ENCODE measurements at regions not wholly inside any gene's neighbourhood (a gene's known extent, or its start where the extent isn't known, plus 50 kb on each side); places are given as distances from the start of the nearest gene placed in this dataset.

GRCh38 chrX:74023203-74023602, 170.7 kb upstream of the XIST start:
- no peak overlapping the region for H3K4me3 ChIP-seq
- no peaks in the 10 kb centered on the region for H3K36me3 ChIP-seq
- no peaks in the 10 kb centered on the region for H3K27me3 ChIP-seq
- no peak for DNase-seq (ENCODE audit: low spot score in 2 of 2)
- intact Hi-C loops (cut with DNase I), result no loop called here
- no peaks in the 10 kb centered on the region for H3K4me1 ChIP-seq
- H3K27ac ChIP-seq, result no peak overlapping the region
- no peaks in the 10 kb centered on the region for H3K9me3 ChIP-seq
- TF ChIP-seq, protein P1, sequence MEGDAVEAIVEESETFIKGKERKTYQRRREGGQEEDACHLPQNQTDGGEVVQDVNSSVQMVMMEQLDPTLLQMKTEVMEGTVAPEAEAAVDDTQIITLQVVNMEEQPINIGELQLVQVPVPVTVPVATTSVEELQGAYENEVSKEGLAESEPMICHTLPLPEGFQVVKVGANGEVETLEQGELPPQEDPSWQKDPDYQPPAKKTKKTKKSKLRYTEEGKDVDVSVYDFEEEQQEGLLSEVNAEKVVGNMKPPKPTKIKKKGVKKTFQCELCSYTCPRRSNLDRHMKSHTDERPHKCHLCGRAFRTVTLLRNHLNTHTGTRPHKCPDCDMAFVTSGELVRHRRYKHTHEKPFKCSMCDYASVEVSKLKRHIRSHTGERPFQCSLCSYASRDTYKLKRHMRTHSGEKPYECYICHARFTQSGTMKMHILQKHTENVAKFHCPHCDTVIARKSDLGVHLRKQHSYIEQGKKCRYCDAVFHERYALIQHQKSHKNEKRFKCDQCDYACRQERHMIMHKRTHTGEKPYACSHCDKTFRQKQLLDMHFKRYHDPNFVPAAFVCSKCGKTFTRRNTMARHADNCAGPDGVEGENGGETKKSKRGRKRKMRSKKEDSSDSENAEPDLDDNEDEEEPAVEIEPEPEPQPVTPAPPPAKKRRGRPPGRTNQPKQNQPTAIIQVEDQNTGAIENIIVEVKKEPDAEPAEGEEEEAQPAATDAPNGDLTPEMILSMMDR (IDR thresholded peaks at IDR 0.05), result no peak

GRCh38 chrX:74018253-74018652, 165.7 kb upstream of the XIST start:
- TF ChIP-seq, protein P1 (IDR thresholded peaks at IDR 0.05), result no peak
- no peak for DNase-seq (ENCODE audit: low spot score in 2 of 2)
- Histone ChIP-seq H3K36me3 (no peaks in the 10 kb centered on the region), H3K4me3 (no peak overlapping the region), H3K27me3 (no peaks in the 10 kb centered on the region), H3K9me3 (no peaks in the 10 kb centered on the region), H3K4me1 (no peaks in the 10 kb centered on the region), H3K27ac (no peak overlapping the region)
- intact Hi-C loops (cut with DNase I), result loop anchor here (10.0 kb wide), 1 partner anchor 117 kb away; no protein-coding TSS in a partner anchor

DNA sequence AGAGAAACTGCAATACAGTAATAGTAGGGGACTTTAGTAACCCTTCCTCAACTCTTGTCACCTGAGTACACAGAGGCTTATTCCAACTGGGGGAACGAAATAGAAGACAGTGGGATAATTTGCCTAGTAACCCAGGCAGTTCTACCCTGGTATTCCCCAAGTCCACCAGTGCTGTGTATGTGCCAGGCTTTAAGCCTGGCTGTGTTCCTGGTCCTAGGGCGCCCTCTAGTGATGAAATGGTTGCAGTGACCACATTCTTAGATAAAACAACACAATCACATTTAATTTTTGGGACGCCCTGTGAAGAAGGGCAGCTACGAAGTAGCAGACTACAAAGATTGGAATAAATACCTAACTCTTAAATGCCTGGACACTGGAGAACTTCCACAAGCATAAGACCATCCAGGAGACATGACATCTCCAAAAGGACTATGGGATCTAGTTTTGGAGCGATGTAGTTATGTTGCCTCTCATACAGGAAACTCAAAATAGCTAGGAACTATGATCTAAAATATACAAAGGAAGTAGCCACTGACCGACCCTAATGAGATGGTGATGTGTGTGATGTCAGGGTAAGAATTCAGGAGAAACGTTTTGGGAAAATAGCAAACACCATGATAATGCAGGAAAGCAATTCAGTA, 163.0 kb upstream of the XIST start:
- Histone ChIP-seq H3K4me3 (no peak overlapping the region), H3K9me3 (no peaks in the 10 kb centered on the region), H3K4me1 (no peaks in the 10 kb centered on the region), H3K36me3 (no peaks in the 10 kb centered on the region), H3K27me3 (no peaks in the 10 kb centered on the region), H3K27ac (no peak overlapping the region)
- intact Hi-C loops (cut with DNase I), result loop anchor here (1.0 to 10.0 kb wide), 2 partner anchors 119 to 160 kb away; no protein-coding TSS in a partner anchor
- TF ChIP-seq, protein P1 (IDR thresholded peaks at IDR 0.05), result peak; percentile 66 to 78 (median 72)
- peak in 1 of 2 donors; percentile 73 for DNase-seq (ENCODE audit: low spot score in 2 of 2)

GRCh38 chrX:74009041-74009440, 156.5 kb upstream of the XIST start:
- Histone ChIP-seq H3K36me3 (peaks cover 0 to 3% of the 10 kb centered on the region in 2 donors), H3K4me3 (no peak overlapping the region), H3K27me3 (no peaks in the 10 kb centered on the region), H3K9me3 (no peaks in the 10 kb centered on the region), H3K27ac (no peak overlapping the region), H3K4me1 (no peaks in the 10 kb centered on the region)
- TF ChIP-seq, protein P1 (IDR thresholded peaks at IDR 0.05), result no peak
- no peak for DNase-seq (ENCODE audit: low spot score in 2 of 2)
- intact Hi-C loops (cut with DNase I), result no loop called here

- no peak for DNase-seq (ENCODE audit: low spot score in 2 of 2)
- Histone ChIP-seq H3K27me3 (no peaks in the 10 kb centered on the region), H3K36me3 (peaks cover 21 to 26% of the 10 kb centered on the region in 2 donors)
These were observed 139.5 kb upstream of the XIST start for GRCh38 chrX:73992019-73992418.

More at GRCh38 chrX:73992019-73992418, 139.5 kb upstream of the XIST start:
- Histone ChIP-seq H3K4me1 (no peaks in the 10 kb centered on the region), H3K9me3 (peaks cover 0 to 3% of the 10 kb centered on the region in 2 donors), H3K4me3 (no peak overlapping the region), H3K27ac (no peak overlapping the region)
- TF ChIP-seq, protein P1 (IDR thresholded peaks at IDR 0.05), result no peak
- intact Hi-C loops (cut with DNase I), result no loop called here

Measured in ascending aorta (tissue), 2 donors.